ENCODE measurements at regions not wholly inside any gene's neighbourhood (a gene's known extent, or its start where the extent isn't known, plus 50 kb on each side); places are given as distances from the start of the nearest gene placed in this dataset.

- intact Hi-C loops (cut with micrococcal nuclease; ENCODE audit: unreplicated experiment), result no loop called here
- BruUV-seq (replicated peaks), result no TSS peak
- CTCF ChIA-PET, result no interaction called here
Observed at GRCh38 chr15:38012894-38013293, 78.5 kb downstream of the TMCO5A start.

GRCh38 chr15:38017721-38018120 is 83.3 kb downstream of the TMCO5A start:
- Mint-ChIP-seq H3K27me3 (ENCODE audit: unreplicated experiment) (no peaks in the 10 kb centered on the region), H3K36me3 (ENCODE audit: insufficient read depth, unreplicated experiment) (no peaks in the 10 kb centered on the region), H3K4me3 (ENCODE audit: low read depth, unreplicated experiment) (no peak overlapping the region), H3K4me1 (ENCODE audit: low read depth, unreplicated experiment) (no peaks in the 10 kb centered on the region), H3K9me3 (ENCODE audit: low read depth, unreplicated experiment) (no peaks in the 10 kb centered on the region), H3K27ac (ENCODE audit: unreplicated experiment) (no peak overlapping the region)
- no peak for TF ChIP-seq CTCF (IDR thresholded peaks at IDR 0.05; ENCODE audit: unreplicated experiment)
- DNase-seq, result no peak
- BruUV-seq (replicated peaks), result no TSS peak
- intact Hi-C loops (cut with micrococcal nuclease; ENCODE audit: unreplicated experiment), result no loop called here
- CTCF ChIA-PET, result no interaction called here

More at GRCh38 chr15:38012894-38013293, 78.5 kb downstream of the TMCO5A start:
- Mint-ChIP-seq H3K36me3 (ENCODE audit: insufficient read depth, unreplicated experiment) (no peaks in the 10 kb centered on the region), H3K9me3 (ENCODE audit: low read depth, unreplicated experiment) (no peaks in the 10 kb centered on the region), H3K27me3 (ENCODE audit: unreplicated experiment) (no peaks in the 10 kb centered on the region), H3K4me1 (ENCODE audit: low read depth, unreplicated experiment) (no peaks in the 10 kb centered on the region), H3K4me3 (ENCODE audit: low read depth, unreplicated experiment) (no peak overlapping the region), H3K27ac (ENCODE audit: unreplicated experiment) (no peak overlapping the region)
- TF ChIP-seq CTCF (IDR thresholded peaks at IDR 0.05; ENCODE audit: unreplicated experiment), result no peak
- no peak for DNase-seq

- CTCF ChIA-PET, result no interaction called here
- DNase-seq, result no peak
- intact Hi-C loops (cut with micrococcal nuclease; ENCODE audit: unreplicated experiment), result no loop called here
Observed at GRCh38 chr15:38019066-38019465, 84.6 kb downstream of the TMCO5A start.

GRCh38 chr15:38021259-38021658 is 86.8 kb downstream of the TMCO5A start:
- intact Hi-C loops (cut with micrococcal nuclease; ENCODE audit: unreplicated experiment), result no loop called here
- H3K9me3 Mint-ChIP-seq (ENCODE audit: low read depth, unreplicated experiment), result no peaks in the 10 kb centered on the region
- no peaks in the 10 kb centered on the region for H3K4me1 Mint-ChIP-seq (ENCODE audit: low read depth, unreplicated experiment)
- no peak overlapping the region for H3K4me3 Mint-ChIP-seq (ENCODE audit: low read depth, unreplicated experiment)
- BruUV-seq (replicated peaks), result no TSS peak
- H3K27ac Mint-ChIP-seq (ENCODE audit: unreplicated experiment), result no peak overlapping the region
- no peak for TF ChIP-seq CTCF (IDR thresholded peaks at IDR 0.05; ENCODE audit: unreplicated experiment)
- no peaks in the 10 kb centered on the region for H3K27me3 Mint-ChIP-seq (ENCODE audit: unreplicated experiment)
- DNase-seq, result no peak
- CTCF ChIA-PET, result interaction anchor here (0.6 kb wide), 1 partner anchor 223 kb away, joined by 5 read pairs; no protein-coding TSS in a partner anchor
- H3K36me3 Mint-ChIP-seq (ENCODE audit: insufficient read depth, unreplicated experiment), result no peaks in the 10 kb centered on the region

More at GRCh38 chr15:38019066-38019465, 84.6 kb downstream of the TMCO5A start:
- no peaks in the 10 kb centered on the region for H3K9me3 Mint-ChIP-seq (ENCODE audit: low read depth, unreplicated experiment)
- H3K4me3 Mint-ChIP-seq (ENCODE audit: low read depth, unreplicated experiment), result no peak overlapping the region
- no peak for TF ChIP-seq CTCF (IDR thresholded peaks at IDR 0.05; ENCODE audit: unreplicated experiment)
- H3K27ac Mint-ChIP-seq (ENCODE audit: unreplicated experiment), result no peak overlapping the region
- BruUV-seq (replicated peaks), result no TSS peak
- H3K36me3 Mint-ChIP-seq (ENCODE audit: insufficient read depth, unreplicated experiment), result no peaks in the 10 kb centered on the region
- no peaks in the 10 kb centered on the region for H3K27me3 Mint-ChIP-seq (ENCODE audit: unreplicated experiment)
- no peaks in the 10 kb centered on the region for H3K4me1 Mint-ChIP-seq (ENCODE audit: low read depth, unreplicated experiment)

All from Calu3 (cell line).